ENCODE measurements at regions not wholly inside any gene's neighbourhood (a gene's known extent, or its start where the extent isn't known, plus 50 kb on each side); places are given as distances from the start of the nearest gene placed in this dataset.

DNA sequence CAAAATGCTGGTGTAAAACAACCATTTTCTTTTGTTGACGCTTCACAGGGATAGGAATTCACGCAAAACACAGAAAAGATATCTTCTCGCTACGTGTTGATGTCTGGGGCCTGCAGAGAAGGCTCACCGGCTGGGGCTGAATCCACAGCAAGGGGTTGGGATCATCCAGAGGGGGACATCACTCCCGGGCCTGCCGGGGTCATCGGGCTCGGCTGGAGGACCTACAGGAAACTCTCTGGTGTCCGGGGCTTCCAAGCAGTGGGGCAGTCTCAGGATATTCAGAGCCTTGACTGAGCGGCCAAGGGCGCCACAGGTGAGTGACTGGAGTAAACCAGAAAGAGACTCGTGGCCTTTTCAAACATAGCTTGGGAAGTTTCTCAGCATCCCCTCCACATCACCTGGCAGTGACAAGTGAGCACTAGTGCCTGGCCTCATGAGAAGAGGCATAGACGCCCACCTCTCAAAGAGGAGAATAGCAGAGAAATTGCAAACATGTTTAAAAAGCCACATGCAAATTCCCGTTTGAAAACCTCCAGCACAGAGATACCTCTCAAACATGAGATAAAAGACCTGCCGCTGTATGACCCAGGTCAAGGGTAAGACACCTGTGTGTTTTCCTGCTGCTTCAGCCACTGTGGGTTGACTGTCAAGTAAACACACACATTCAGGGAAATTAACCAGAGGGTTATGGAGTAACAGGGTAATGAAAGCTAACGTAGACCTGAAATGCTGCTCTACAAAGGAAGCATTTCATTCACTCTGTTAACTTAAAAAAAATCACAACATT lies 50.8 kb upstream of the SIMC1 start:
- no peak overlapping the region for H3K27ac Mint-ChIP-seq
- no peak overlapping the region for H3K4me3 Mint-ChIP-seq
- H3K36me3 Mint-ChIP-seq (ENCODE audit: low read depth) = no peaks in the 10 kb centered on the region
- no peaks in the 10 kb centered on the region for H3K9me3 Mint-ChIP-seq
- no peaks in the 10 kb centered on the region for H3K4me1 Mint-ChIP-seq
- ATAC-seq (replicated peaks) = no peak
- H3K27me3 Mint-ChIP-seq = peaks cover 1% of the 10 kb centered on the region

DNA sequence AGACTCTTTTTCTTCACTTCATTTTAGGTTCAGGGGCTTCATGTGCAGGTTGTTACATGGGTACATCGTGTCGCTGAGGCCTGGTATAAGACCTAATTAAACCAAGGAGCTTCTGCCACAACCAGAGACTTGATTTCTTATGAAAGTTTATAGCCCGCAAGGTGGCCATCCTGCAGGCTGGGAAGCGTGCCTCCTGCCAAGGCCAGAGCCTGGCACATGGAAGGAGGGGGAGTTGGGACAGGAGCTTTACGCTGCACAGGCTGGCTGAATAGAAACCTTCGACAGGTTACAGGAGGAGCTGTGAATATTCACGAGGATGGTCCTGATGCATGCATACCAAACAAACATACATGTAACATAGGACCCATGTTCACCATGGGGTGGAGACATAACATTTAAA lies 50.1 kb upstream of the SIMC1 start:
- H3K27ac Mint-ChIP-seq = no peak overlapping the region
- no peaks in the 10 kb centered on the region for H3K9me3 Mint-ChIP-seq

More for the DNA sequence above, 50.1 kb upstream of the SIMC1 start:
- no peak overlapping the region for H3K4me3 Mint-ChIP-seq
- H3K36me3 Mint-ChIP-seq (ENCODE audit: low read depth) = no peaks in the 10 kb centered on the region
- no peaks in the 10 kb centered on the region for H3K27me3 Mint-ChIP-seq
- H3K4me1 Mint-ChIP-seq = no peaks in the 10 kb centered on the region
- ATAC-seq (replicated peaks) = no peak

All from activated T-helper 17 cell treated with anti-CD3 and anti-CD28 coated beads, Interleukin-2, amount 50 U/mL, for 72 hours (primary cell).